Endodermal cell (in vitro differentiated cells): ENCODE measurements at regions not wholly inside any gene's neighbourhood (a gene's known extent, or its start where the extent isn't known, plus 50 kb on each side); places are given as distances from the start of the nearest gene placed in this dataset.
"Not testable (repeated sequence)": the region's sequence is repeated elsewhere in the genome, so short reads cannot be mapped to it uniquely, and the experiment has no call there.

Source experiments
- DNase-seq: peaks from one replicate; pipeline ENCODE4 v3.0.0-alpha.2; 2017
- H3K27ac ChIP-seq: 2 replicates; pipeline ENCODE4 v1.5.1; 2013; ENCODE audit warnings: mild to moderate bottlenecking, low read depth, low read length, moderate library complexity
- H3K27me3 ChIP-seq: 2 replicates; pipeline ENCODE4 v1.6.1; 2013; ENCODE audit warnings: mild to moderate bottlenecking, low read length, moderate library complexity; ENCODE audit not compliant: insufficient read depth, control insufficient read depth, poor library complexity, severe bottlenecking
- H3K36me3 ChIP-seq: 2 replicates; pipeline ENCODE4 v1.7.0; 2013; ENCODE audit warnings: mild to moderate bottlenecking, low read length, moderate library complexity; ENCODE audit not compliant: control insufficient read depth, insufficient read depth
- H3K4me1 ChIP-seq: one replicate; pipeline ENCODE4 v1.7.0; 2013; ENCODE audit warnings: low read length; ENCODE audit not compliant: control insufficient read depth, insufficient read depth
- H3K4me3 ChIP-seq: 2 replicates; pipeline ENCODE4 v1.5.1; 2013; ENCODE audit warnings: mild to moderate bottlenecking, low read length, moderate library complexity
- H3K9ac ChIP-seq: 2 replicates; pipeline ENCODE4 v1.6.1; 2013; ENCODE audit warnings: mild to moderate bottlenecking, low read length, moderate library complexity; ENCODE audit not compliant: poor library complexity, severe bottlenecking; ENCODE audit errors: extremely low read depth
- H3K9me3 ChIP-seq: 2 replicates; pipeline ENCODE4 v1.6.1; 2013; ENCODE audit warnings: mild to moderate bottlenecking, low read length, moderate library complexity; ENCODE audit not compliant: control insufficient read depth
- H3K27ac Mint-ChIP-seq: 2 replicates; pipeline ENCODE4 v1.8.0; 2020; ENCODE audit warnings: mixed read lengths
- H3K27me3 Mint-ChIP-seq: 2 replicates; pipeline ENCODE4 v1.8.0; 2021; ENCODE audit warnings: mild to moderate bottlenecking, mixed read lengths; ENCODE audit not compliant: insufficient read depth
- H3K36me3 Mint-ChIP-seq: 2 replicates; pipeline ENCODE4 v1.8.0; 2020; ENCODE audit warnings: low read depth, mixed read lengths
- H3K4me1 Mint-ChIP-seq: 2 replicates; pipeline ENCODE4 v1.8.0; 2020; ENCODE audit warnings: mixed read lengths
- H3K4me3 Mint-ChIP-seq: 2 replicates; pipeline ENCODE4 v1.8.0; 2020; ENCODE audit warnings: mild to moderate bottlenecking, moderate library complexity, mixed read lengths
- H3K9me3 Mint-ChIP-seq: 2 replicates; pipeline ENCODE4 v1.8.0; 2020; ENCODE audit warnings: mild to moderate bottlenecking, mixed read lengths
- WGBS, 2 experiments: methylation state at CpG; one replicate each; pipeline versions ENCODE4 v1.1.5 to v1.1.7; 2013; ENCODE audit warnings: missing lambda C conversion rate in 2 of 2, mixed read lengths in 1 of 2; ENCODE audit not compliant: insufficient coverage in 1 of 2, insufficient read length in 1 of 2; 5-methylcytosine and 5-hydroxymethylcytosine counted together
- TF ChIP-seq, protein P1 (sequence below): fragments of 200-600 bp; sonication (generic); conservative IDR thresholded peaks from 2 replicates; pipeline ENCODE4 v1.5.0; 2021; ENCODE audit warnings: antibody characterized with exemption, mild to moderate bottlenecking

DNA sequence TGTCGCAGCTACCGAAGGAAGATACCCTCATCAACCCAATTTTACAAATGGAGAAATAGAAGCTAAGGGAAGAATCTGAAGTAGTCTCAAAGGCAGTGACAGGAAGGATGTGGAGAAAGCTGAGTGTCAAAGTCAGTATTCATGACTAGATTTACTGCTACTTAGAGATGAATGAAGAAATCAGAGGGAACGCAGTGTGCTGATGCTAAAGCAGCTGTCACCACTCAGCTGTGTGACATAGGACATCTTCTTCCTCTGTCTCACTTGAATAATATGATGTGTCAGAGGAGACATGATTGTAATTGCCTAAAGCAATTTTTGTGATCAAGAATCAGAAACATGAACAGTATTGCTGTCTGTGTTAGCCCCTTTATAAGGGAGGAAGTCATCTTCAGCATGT lies 54.1 kb downstream of the RAB6D start:
- not testable (repeated sequence) for DNase-seq, H3K4me3 Mint-ChIP-seq, H3K27ac ChIP-seq, H3K4me1 ChIP-seq, H3K4me1 Mint-ChIP-seq, H3K36me3 Mint-ChIP-seq, H3K27me3 ChIP-seq, H3K4me3 ChIP-seq, H3K9me3 Mint-ChIP-seq, H3K27me3 Mint-ChIP-seq, H3K9ac ChIP-seq, H3K27ac Mint-ChIP-seq, H3K36me3 ChIP-seq, H3K9me3 ChIP-seq
- 100% methylated on average over 1 of the region's 3 CpGs; no CpG with 5 or more reads in 1 of the 2 experiments for WGBS, 2 experiments

DNA sequence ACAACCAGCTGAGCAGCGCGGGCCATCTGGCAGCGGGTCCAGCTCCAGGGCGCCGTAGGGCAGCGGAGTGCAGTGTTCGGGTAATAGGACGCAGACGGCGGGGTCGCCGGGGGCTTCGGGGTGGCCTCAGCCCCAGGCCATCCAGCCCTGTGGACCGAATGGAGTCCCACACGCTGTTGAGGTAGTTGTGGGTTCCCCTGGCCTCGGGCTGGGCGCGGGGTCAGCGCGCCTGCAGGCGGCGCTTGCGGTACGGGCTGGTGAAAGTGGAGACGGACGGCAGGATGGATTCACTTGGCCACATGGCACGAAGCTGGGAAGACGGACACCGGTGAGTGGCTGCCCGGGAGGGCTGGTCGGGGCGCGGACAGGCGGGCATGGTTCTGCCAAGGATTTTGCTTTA lies 63.8 kb downstream of the RAB6D start:
- TF ChIP-seq, protein P1, sequence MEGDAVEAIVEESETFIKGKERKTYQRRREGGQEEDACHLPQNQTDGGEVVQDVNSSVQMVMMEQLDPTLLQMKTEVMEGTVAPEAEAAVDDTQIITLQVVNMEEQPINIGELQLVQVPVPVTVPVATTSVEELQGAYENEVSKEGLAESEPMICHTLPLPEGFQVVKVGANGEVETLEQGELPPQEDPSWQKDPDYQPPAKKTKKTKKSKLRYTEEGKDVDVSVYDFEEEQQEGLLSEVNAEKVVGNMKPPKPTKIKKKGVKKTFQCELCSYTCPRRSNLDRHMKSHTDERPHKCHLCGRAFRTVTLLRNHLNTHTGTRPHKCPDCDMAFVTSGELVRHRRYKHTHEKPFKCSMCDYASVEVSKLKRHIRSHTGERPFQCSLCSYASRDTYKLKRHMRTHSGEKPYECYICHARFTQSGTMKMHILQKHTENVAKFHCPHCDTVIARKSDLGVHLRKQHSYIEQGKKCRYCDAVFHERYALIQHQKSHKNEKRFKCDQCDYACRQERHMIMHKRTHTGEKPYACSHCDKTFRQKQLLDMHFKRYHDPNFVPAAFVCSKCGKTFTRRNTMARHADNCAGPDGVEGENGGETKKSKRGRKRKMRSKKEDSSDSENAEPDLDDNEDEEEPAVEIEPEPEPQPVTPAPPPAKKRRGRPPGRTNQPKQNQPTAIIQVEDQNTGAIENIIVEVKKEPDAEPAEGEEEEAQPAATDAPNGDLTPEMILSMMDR: peak; percentile 50
- DNase-seq: peak; percentile 88
- H3K36me3 Mint-ChIP-seq: not testable (repeated sequence)

DNA sequence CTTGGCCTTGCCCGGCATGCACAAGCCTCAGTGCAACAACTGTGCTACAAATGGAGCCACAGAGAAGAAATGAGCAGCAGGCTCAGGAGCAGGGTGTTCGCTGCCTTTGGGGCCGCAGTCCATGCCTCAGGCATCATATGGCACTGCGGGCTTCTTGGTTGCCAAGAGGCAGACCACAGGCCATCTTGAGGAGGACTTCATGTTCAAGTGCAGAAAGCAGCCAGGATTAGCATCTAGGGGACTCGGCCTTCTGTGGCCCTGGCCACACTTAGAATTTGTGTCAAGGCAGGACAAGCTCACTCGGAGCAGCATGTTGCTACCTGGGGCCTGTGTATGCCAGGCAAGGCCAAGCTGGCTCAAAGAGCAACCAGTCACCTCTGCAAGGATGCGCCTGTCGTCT lies 68.5 kb downstream of the POTEE start:
- not testable (repeated sequence) for H3K9me3 Mint-ChIP-seq, H3K9ac ChIP-seq, H3K4me3 ChIP-seq, H3K27ac Mint-ChIP-seq, H3K27me3 ChIP-seq, H3K9me3 ChIP-seq, H3K4me3 Mint-ChIP-seq, DNase-seq, H3K4me1 ChIP-seq, H3K36me3 Mint-ChIP-seq, H3K27me3 Mint-ChIP-seq, H3K27ac ChIP-seq, H3K36me3 ChIP-seq, H3K4me1 Mint-ChIP-seq
- WGBS, 2 experiments: 91 to 100% methylated on average over 7 to 8 of the region's 8 CpGs

More for the DNA sequence above, 63.8 kb downstream of the RAB6D start:
- H3K9me3 Mint-ChIP-seq, H3K4me3 ChIP-seq, H3K27me3 ChIP-seq, H3K4me1 Mint-ChIP-seq, H3K27ac Mint-ChIP-seq, H3K36me3 ChIP-seq, H3K4me1 ChIP-seq, H3K4me3 Mint-ChIP-seq, H3K9ac ChIP-seq, H3K9me3 ChIP-seq, H3K27ac ChIP-seq: not testable (repeated sequence)
- H3K27me3 Mint-ChIP-seq: peaks cover 24% of the 10 kb centered on the region
- WGBS, 2 experiments: 77 to 85% methylated on average over 4 to 34 of the region's 34 CpGs

DNA sequence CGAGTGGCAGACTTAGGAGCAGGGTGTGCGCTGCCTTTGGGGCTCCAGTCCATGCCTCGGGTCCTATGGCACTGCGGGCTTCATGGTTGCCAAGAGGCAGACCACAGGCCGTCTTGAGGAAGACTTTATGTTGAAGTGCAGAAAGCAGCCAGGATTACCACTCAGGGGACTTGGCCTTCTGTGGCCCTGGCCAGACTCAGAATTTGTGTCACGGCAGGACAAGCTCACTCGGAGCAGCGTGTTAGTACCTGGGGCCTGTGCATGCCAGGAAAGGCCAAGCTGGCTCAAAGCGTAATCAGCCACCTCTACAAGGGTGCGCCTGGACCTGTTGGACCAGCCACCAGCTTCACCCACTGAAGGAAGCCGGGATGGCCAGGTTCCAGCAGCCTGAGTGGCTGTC lies 68.0 kb downstream of the POTEE start:
- H3K4me1 ChIP-seq, H3K4me1 Mint-ChIP-seq, H3K9ac ChIP-seq, H3K27me3 ChIP-seq, H3K4me3 ChIP-seq, H3K9me3 ChIP-seq, H3K36me3 Mint-ChIP-seq, H3K27ac Mint-ChIP-seq, DNase-seq, H3K27ac ChIP-seq, H3K4me3 Mint-ChIP-seq, H3K27me3 Mint-ChIP-seq, H3K9me3 Mint-ChIP-seq, H3K36me3 ChIP-seq: not testable (repeated sequence)
- WGBS, 2 experiments: 79 to 82% methylated on average over 8 to 11 of the region's 11 CpGs

DNA sequence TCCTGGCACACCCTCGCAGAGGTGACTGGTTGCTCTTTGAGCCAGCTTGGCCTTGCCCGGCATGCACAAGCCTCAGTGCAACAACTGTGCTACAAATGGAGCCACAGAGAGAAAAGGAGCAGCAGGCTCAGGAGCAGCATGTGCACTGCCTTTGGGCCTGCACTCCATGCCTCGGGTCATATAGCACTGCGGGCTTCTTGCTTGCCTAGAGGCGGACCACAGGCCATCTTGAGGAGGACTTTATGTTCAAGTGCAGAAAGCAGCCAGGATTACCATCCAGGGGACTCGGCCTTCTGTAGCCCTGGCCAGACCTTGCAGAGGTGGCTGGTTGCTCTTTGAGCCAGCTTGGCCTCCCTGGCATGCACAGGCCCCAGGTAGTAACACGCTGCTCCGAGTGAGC lies 62.7 kb downstream of the POTEE start:
- H3K27ac ChIP-seq, H3K4me3 Mint-ChIP-seq, H3K36me3 ChIP-seq, H3K4me1 ChIP-seq, H3K9me3 ChIP-seq, H3K27me3 Mint-ChIP-seq, H3K27ac Mint-ChIP-seq, H3K9me3 Mint-ChIP-seq, DNase-seq, H3K4me1 Mint-ChIP-seq, H3K36me3 Mint-ChIP-seq, H3K4me3 ChIP-seq, H3K9ac ChIP-seq, H3K27me3 ChIP-seq: not testable (repeated sequence)
- 80 to 95% methylated on average over 1 to 8 of the region's 8 CpGs for WGBS, 2 experiments

DNA sequence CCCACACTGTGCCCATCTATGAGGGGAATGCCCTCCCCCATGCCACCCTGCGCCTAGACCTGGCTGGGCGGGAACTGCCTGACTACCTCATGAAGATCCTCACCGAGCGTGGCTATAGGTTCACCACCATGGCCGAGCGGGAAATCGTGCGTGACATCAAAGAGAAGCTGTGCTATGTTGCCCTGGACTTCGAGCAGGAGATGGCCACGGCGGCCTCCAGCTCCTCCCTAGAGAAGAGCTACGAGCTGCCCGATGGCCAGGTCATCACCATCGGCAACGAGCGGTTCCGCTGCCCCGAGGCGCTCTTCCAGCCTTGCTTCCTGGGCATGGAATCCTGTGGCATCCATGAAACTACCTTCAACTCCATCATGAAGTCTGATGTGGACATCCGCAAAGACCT lies 54.7 kb downstream of the POTEE start:
- H3K36me3 Mint-ChIP-seq, H3K27me3 Mint-ChIP-seq: not testable (repeated sequence)
- WGBS, 2 experiments: 87 to 100% methylated on average over 3 to 8 of the region's 20 CpGs

More for the DNA sequence above, 54.7 kb downstream of the POTEE start:
- not testable (repeated sequence) for H3K27ac Mint-ChIP-seq, H3K4me3 Mint-ChIP-seq, H3K36me3 ChIP-seq, H3K9ac ChIP-seq, H3K4me3 ChIP-seq, H3K27me3 ChIP-seq, H3K9me3 ChIP-seq, H3K27ac ChIP-seq, H3K4me1 Mint-ChIP-seq, H3K4me1 ChIP-seq, H3K9me3 Mint-ChIP-seq, DNase-seq
